Ovary (tissue), 7 donors: ENCODE measurements at regions not wholly inside any gene's neighbourhood (a gene's known extent, or its start where the extent isn't known, plus 50 kb on each side); places are given as distances from the start of the nearest gene placed in this dataset.

ENCODE experiments used
- DNase-seq, 5 donors: peaks; one replicate each; pipeline ENCODE4 v3.0.0-alpha.2; 2019 to 2020
- H3K27ac ChIP-seq, 2 donors: fragments of 200-600 bp; one replicate each; pipeline versions ENCODE4 v1.5.1 to v1.8.0; 2019 to 2022
- H3K27me3 ChIP-seq: fragments of 200-600 bp; one replicate; pipeline ENCODE4 v1.8.0; 2022
- H3K36me3 ChIP-seq: fragments of 200-600 bp; sonication (generic); one replicate; pipeline ENCODE4 v1.5.1; 2019
- H3K4me1 ChIP-seq: one replicate; pipeline ENCODE4 v1.8.1; 2013; ENCODE audit warnings: mild to moderate bottlenecking, moderate library complexity; ENCODE audit not compliant: insufficient read depth
- H3K4me3 ChIP-seq: fragments of 200-600 bp; sonication (generic); one replicate; pipeline ENCODE4 v1.5.1; 2017
- H3K9me3 ChIP-seq, 2 donors: fragments of 200-600 bp in 1 of 2; sonication (generic) in 1 of 2; one replicate each; pipeline versions ENCODE4 v1.5.1 to v1.8.1; 2013 to 2019; ENCODE audit warnings: mild to moderate bottlenecking in 1 of 2, moderate library complexity in 1 of 2
- EP300 ChIP-seq: sonication (generic); formaldehyde crosslinking; IDR thresholded peaks from one replicate; pipeline ENCODE4 v1.6.1; 2017; ENCODE audit warnings: antibody characterized with exemption
- POLR2A ChIP-seq: fragments of 450-650 bp; IDR thresholded peaks from one replicate; pipeline ENCODE4 v1.6.1; 2017; ENCODE audit warnings: antibody characterized with exemption, mild to moderate bottlenecking, moderate library complexity
- WGBS, 3 donors: extraction: QIAGEN DNeasy Blood & Tissue Kit in 1 of 3; methylation state at CpG; one replicate each; pipeline versions ENCODE4 v1.1.5 to v1.1.7; 2013 to 2017; 5-methylcytosine and 5-hydroxymethylcytosine counted together
- intact Hi-C, 4 donors: fragments of 100-400 bp; cut with DNase I; formaldehyde crosslinking; loops; one replicate each; pipeline versions ENCODE4 v1.11.0 to v1.15.1; 2022 to 2023
- TF ChIP-seq, protein P1 (sequence below), 3 donors: fragments of 450-650 bp in 2 of 3; fragments of 200-600 bp in 1 of 3; IDR thresholded peaks; one replicate each; pipeline versions ENCODE4 v1.5.1 to v1.8.0; 2016 to 2022; ENCODE audit warnings: antibody characterized with exemption in 3 of 3, mild to moderate bottlenecking in 1 of 3
- donor health status: DM: no; HTN: no; CAD: no; lungs with moderate emphysema.
- donor health status: DM: no; HTN: no; CAD: no.
- donor health status: Bipolar disorder and iron deficiency.
- donor health status: DM: no; HTN: no; CAD: no.
- donor health status: DM: yes; HTN: yes; CAD: no.

DNA sequence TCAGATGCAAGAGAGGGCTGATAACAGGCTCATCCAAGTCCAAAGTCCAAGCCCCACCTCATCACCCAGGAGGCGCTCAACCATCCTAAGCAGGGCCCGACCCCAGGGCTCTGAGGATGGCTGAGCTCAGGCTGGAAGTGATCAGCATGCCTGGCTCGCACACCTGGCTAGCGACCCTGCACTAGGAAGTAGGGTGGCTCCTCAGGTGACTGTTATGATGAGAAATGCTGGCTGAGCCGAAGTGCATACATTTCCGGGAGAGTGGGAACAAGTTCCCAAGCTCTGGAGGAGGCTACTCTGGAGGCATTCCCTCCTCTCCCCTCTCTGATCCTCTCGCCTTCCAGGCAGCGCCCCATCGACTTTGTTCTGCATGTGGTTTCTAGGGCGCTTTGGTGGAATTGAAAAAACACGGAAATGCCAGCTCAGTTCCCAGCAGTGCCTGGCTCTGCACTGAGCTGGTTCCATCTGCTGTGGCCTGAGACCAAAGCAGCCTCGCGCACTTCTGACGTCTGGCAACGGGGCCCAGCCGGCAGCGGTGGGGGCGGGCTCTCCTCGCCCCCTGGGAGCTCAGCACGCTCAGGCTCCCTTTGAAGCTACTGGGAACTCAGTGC lies 130.3 kb downstream of the IRF8 start:
- H3K27me3 ChIP-seq: no peaks in the 10 kb centered on the region
- TF ChIP-seq, protein P1, sequence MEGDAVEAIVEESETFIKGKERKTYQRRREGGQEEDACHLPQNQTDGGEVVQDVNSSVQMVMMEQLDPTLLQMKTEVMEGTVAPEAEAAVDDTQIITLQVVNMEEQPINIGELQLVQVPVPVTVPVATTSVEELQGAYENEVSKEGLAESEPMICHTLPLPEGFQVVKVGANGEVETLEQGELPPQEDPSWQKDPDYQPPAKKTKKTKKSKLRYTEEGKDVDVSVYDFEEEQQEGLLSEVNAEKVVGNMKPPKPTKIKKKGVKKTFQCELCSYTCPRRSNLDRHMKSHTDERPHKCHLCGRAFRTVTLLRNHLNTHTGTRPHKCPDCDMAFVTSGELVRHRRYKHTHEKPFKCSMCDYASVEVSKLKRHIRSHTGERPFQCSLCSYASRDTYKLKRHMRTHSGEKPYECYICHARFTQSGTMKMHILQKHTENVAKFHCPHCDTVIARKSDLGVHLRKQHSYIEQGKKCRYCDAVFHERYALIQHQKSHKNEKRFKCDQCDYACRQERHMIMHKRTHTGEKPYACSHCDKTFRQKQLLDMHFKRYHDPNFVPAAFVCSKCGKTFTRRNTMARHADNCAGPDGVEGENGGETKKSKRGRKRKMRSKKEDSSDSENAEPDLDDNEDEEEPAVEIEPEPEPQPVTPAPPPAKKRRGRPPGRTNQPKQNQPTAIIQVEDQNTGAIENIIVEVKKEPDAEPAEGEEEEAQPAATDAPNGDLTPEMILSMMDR (IDR thresholded peaks at IDR 0.05): no peak
- TF ChIP-seq POLR2A: no peak
- no peak for TF ChIP-seq EP300
- no peak for DNase-seq
- H3K9me3 ChIP-seq: peaks cover 0 to 6% of the 10 kb centered on the region in 2 donors
- H3K36me3 ChIP-seq: no peaks in the 10 kb centered on the region
- no peak overlapping the region for H3K27ac ChIP-seq
- WGBS, 3 donors: 28 to 39% (median 38%) methylated on average over 20 of the region's 20 CpGs
- no peak overlapping the region for H3K4me3 ChIP-seq
- no peaks in the 10 kb centered on the region for H3K4me1 ChIP-seq
- intact Hi-C loops: no loop called here

DNA sequence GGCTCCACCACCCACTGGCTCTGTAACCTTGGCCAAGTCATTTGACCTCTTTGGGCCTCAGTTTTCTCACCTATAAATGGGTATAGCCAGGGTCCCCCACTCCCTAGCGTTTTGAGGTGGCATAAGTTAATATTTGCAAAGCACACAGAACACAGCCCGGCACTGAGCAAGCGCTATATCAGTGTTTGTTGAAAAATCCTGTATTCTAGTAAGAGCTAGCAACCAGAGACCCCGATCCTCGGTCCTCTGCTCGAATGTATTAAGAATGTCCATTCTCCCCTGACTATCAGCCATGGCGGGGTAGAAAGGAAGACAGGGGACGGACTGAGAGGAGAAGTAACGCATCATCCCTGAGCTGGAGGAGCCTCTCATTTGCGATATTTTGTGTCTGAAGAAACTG lies 131.2 kb downstream of the IRF8 start:
- H3K27ac ChIP-seq: no peak overlapping the region
- 91 to 96% (median 94%) methylated on average over 10 of the region's 10 CpGs for WGBS, 3 donors
- H3K27me3 ChIP-seq: no peaks in the 10 kb centered on the region
- H3K36me3 ChIP-seq: no peaks in the 10 kb centered on the region
- intact Hi-C loops: no loop called here
- peaks cover 0 to 1% of the 10 kb centered on the region in 2 donors for H3K9me3 ChIP-seq
- no peaks in the 10 kb centered on the region for H3K4me1 ChIP-seq
- peak in 1 of 5 donors; percentile 1 for DNase-seq
- TF ChIP-seq, protein P1 (IDR thresholded peaks at IDR 0.05): no peak
- TF ChIP-seq POLR2A (no peak), EP300 (no peak)
- H3K4me3 ChIP-seq: no peak overlapping the region

DNA sequence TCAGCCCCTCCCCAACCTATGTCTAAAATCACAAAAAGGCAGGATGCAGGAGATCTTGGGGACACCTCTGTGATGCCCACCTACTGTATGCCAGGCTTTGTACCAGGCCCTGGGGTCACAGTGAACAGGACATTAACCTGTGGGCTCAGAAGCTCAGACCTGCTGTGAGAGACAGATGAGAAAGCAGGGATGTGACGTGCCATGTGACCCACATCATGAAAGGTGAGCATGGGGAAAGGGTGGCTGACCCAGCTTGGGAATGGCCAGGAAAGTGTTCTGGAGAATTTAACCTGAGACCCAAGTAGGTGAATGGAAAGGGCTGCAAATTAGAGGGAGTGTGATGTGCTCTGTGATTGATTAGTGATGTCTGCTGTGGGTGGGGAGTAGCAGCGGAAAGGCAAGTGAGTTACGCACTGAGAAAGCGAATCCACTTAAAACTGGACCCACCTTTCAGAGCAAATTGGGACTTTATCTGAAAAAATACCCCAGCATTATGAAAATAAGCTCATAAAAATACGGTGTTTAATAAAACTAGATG lies 132.2 kb downstream of the IRF8 start:
- Histone ChIP-seq H3K4me3 (no peak overlapping the region), H3K27ac (no peak overlapping the region), H3K4me1 (no peaks in the 10 kb centered on the region), H3K36me3 (no peaks in the 10 kb centered on the region), H3K9me3 (no peaks in the 10 kb centered on the region), H3K27me3 (no peaks in the 10 kb centered on the region)
- TF ChIP-seq, protein P1 (IDR thresholded peaks at IDR 0.05): no peak
- TF ChIP-seq EP300: no peak
- TF ChIP-seq POLR2A: no peak
- intact Hi-C loops: no loop called here
- WGBS, 3 donors: 94 to 96% (median 95%) methylated on average over 5 of the region's 5 CpGs
- no peak for DNase-seq

DNA sequence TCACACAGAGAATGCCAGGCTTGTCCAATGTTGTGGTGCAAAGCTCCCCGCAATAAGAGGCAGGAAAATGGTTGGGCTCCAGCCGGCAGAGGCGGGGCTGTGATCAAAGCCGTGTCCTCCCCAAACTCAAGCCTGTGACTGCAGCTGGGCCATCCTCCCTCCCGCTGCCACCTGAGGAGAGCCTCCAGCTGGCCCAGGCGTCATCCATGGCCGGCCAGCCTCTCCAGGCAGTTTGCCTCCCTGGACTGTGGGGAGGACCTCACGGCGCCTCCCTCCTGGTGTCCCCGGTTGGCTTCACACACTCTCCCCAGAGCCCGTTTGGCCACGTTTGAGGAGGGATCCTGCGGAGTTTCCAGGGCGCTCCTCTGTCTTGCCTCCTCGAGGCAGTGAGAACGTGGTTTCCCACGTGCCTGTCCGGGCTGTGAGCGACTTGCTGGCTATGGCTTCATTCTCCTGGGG lies 134.1 kb downstream of the IRF8 start:
- peak in 1 of 5 donors; percentile 33 for DNase-seq
- TF ChIP-seq POLR2A: no peak
- TF ChIP-seq, protein P1 (IDR thresholded peaks at IDR 0.05): no peak
- TF ChIP-seq EP300: no peak
- no peak overlapping the region for H3K4me3 ChIP-seq
- H3K9me3 ChIP-seq: no peaks in the 10 kb centered on the region
- WGBS, 3 donors: 16 to 26% (median 22%) methylated on average over 19 of the region's 19 CpGs
- intact Hi-C loops: no loop called here
- H3K4me1 ChIP-seq: no peaks in the 10 kb centered on the region
- H3K27ac ChIP-seq: no peak overlapping the region
- H3K27me3 ChIP-seq: no peaks in the 10 kb centered on the region
- no peaks in the 10 kb centered on the region for H3K36me3 ChIP-seq
